HuH-7 (cell line): ENCODE measurements at regions not wholly inside any gene's neighbourhood (a gene's known extent, or its start where the extent isn't known, plus 50 kb on each side); places are given as distances from the start of the nearest gene placed in this dataset.
"Not testable (repeated sequence)": the region's sequence is repeated elsewhere in the genome, so short reads cannot be mapped to it uniquely, and the experiment has no call there.

ENCODE experiments used
- DNase-seq: peaks from one replicate; pipeline ENCODE4 v3.0.0; 2011; ENCODE audit warnings: low spot score

DNA sequence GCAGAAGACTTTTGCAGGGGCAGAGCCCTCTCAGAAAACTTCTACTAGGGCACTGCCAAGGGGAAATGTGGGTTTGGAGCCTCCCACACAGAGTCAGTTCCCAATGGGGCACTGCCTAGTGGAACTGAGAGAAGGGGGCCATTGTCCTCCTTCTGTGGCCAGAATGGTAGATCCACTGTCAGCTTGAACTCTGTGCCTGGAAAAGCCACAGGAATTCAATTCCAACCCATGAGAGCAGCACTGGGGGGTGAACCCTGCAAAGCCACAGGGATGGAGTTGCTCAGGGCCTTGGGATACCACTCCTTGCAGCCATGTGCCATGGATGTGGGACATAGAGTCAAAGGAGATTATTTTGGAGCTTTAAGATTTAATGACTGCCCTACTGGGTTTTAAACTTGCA lies 262.2 kb upstream of the SEMA3C start:
- no peak for DNase-seq

DNA sequence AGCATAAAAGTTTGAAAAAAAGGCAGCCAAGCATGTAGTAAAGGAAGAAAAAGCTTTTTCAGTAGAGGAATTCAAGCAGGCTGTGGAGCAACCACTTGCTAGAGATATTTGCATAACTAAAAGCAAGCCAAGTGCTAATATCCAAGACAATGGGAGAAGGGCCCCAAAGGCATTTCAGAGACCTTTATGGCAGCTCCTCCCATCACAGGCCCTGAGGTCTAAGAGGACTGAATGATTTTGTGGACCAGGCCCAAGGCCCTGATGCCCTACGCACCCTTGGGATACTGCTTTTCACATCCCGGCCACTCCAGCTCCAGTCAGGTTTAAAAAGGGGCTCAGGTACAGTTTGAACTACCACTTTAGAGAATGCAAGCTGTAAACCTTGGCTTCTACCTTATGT lies 261.7 kb upstream of the SEMA3C start:
- no peak for DNase-seq

DNA sequence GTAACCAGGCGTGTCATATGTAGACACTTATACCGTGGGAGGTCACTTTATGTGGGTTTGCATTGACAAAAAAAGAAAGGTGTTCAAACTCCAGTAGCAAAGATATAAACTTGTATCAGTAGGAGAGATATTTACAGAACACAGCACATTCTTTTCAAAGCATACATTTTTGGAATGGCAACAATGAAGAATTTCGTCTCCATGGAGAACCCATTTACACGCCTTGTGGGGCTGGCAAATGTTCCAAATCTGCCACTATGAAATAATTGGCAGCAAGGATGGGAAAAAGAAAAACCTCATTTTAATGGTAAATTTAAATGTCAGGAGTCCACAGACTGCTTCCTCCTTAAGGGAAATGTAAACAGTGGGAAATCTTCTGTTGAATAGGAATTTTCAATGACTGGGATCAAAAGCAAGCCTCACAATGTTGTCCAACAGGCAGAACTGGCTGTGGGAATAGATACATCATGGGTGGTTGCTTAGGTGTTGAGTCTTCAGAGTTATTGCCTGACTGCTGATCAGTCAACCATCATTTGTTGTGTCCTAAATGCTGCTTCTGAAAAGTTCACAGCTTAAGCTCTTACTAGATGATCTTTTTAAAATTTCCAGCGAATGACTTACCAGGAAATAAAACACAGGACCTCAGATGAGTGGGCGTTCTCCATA lies 256.6 kb upstream of the SEMA3C start:
- no peak for DNase-seq

DNA sequence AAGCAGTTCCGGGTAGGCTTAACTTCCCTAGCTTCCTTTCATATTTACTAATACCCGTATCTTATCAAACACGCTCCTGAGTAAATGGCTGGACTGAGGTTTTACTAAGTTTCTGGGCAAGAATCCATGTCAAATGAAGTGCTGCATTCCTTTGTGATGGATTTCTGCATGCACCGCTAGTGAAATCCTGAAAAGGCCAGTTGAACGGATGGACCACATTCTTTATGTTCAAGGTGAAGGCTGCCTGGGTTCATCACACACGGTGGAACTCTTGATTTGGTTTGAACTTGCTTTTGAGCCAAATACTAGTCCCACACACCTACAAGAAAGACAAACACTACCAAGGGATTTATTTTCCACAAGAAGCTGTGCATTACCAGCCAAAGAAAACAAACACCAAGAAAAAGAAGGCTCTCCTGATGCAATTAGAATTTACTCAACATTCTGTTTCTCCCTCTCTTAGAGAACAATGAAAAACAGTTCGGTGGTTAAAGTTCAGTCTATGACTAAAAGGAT lies 255.0 kb upstream of the SEMA3C start:
- no peak for DNase-seq

DNA sequence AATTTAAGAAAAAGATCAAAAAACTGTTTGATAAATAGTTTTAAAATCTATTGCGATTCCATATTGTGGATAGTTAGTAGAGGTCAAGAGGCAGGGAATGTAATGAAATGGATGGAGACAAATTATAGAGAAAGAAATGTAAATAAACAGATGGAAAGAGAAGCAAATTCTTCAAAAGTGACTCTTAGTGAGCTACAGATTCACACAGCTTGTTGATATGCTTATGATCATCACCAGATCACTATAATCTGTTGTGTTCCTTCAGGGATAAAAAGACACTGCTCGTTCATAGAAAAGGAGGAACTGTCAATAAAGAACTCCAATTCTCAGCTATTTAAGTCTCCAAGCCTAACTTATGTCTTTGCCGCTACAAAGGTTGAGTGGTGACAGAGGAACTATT lies 251.4 kb upstream of the SEMA3C start:
- DNase-seq = no peak

DNA sequence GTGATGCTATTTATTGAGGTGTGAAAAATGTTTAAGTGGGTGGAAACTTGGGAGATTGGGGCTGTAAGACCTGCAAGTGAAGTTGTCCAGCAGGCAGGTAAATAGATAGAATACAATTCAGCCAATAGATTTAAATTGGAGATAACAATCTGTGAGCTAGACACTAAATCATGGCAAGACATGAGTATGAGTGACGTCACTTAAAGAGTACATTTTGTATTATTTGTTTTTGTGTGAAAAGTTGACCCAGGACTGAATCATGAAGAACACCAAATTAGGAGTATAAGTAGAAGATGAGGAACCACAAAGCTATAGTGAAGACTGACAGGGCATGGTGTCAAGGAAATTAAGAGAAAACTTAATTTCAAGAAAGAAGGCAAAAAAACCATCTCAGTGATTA lies 249.1 kb upstream of the SEMA3C start:
- DNase-seq = no peak

DNA sequence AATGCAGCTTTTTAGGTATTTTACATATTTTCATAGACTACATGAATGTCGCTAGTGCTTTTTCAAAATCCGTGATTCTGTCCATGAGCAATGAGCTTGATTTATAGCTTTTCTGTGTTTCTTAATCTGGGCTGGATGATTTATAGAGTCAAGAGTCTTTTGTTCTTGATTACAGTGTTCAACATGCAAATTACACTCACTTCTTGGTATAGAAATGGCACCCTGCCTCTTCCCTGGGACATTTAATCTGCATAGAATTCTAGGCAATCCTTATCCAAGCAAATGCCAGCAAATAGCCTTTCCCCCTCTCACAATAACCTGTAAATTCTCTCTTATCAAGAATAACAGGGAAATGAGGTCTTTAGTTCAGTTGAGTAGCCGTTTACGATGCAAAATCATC lies 246.2 kb upstream of the SEMA3C start:
- no peak for DNase-seq

DNA sequence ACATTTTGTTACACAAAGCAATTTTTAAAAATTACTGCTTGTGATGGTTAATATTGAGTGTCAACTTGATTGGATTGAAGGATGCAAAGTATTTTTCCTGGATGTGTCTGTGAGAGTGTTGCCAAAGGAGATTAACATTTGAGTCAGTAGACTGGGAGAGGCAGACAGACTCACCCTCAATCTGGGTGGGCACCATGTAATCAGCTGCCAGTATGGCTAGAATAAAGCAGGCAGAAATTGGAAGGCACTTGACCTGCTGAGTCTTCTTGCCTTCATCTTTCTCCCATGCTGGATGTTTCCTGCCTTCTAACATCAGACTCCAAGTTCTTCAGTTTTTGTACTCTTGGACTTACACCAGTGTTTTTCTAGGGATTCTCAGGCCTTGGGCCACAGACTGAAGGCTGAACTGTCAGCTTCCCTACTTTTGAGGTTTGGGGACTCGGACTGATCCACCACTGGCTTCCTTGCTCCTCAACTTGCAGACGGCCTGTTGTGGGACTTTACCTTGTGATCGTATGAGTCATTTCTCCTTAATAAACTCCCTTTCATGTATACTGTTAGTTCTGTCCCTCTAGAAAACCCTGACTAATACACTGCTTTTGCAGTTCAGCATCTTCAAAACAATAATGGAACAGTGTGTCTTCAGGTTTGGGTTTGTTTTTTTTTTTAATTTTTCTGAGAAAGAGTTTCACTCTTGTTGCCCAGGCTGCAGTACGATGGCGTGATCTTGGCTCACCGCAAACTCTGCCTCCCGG lies 244.1 kb upstream of the SEMA3C start:
- no peak for DNase-seq

DNA sequence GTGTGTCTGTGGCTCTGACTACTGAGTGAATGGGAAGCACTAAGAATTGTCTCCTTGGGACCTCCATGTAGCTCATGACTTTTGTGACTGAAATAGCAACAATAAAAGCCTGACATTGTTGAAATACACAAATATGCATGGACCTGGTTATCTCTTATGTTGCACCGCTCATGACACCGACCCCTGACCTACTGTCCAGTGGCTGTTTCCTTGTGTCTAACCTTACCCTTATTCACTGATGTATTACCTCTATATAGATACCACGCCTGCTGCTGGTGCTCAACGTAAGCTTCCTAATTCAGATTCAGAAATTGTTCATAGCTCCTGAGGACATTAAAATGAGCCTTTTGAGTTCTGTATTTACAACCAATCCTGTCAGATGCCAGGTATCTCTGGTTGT lies 243.4 kb upstream of the SEMA3C start:
- DNase-seq = no peak

DNA sequence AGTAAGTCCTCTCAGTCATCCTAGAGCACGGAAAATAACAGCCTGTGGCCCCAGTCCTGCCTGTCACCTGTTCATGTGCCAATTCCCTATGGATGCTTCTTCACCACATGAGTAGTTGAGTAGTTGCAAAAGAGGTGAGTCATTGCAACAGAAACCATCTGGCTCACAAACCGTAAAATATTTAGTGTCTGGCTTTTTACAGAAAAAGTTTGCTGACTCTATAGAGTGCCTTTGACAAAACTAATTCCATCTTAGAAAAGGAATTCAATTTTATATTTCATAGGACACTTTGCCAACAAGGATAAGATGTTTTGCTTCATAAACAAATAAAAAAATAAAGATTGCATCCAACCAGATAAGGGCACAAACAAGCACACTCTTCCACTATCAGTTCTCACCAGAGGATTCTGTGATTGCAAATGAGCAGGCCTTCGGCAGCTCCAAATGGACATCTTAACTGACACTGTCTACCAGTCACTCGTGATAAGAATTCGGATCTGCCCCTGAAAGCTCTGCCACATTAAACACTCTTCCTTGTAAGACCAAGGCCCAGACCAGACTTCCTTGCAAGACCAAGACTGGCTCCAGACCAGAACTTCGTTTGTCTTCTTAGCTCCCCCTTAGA lies 242.7 kb upstream of the SEMA3C start:
- peak; percentile 31 for DNase-seq

DNA sequence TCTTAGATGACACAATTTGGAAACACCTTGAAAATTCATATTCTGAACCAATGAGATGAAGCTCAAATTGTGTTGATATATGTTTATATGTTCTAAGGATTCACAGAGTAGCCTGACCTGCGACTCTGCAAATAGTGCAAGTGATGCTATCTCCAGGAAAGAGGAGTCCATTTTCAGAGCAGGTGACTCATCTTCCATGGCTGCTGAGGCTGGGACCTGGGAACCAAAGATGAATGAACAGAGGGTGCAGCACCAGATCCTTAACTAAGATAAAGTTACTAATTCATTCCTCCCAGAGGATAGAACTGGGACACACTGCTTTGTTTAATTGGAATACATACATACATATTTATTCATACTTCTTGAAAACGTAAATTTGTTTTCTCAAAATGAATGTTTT lies 240.6 kb upstream of the SEMA3C start:
- no peak for DNase-seq

DNA sequence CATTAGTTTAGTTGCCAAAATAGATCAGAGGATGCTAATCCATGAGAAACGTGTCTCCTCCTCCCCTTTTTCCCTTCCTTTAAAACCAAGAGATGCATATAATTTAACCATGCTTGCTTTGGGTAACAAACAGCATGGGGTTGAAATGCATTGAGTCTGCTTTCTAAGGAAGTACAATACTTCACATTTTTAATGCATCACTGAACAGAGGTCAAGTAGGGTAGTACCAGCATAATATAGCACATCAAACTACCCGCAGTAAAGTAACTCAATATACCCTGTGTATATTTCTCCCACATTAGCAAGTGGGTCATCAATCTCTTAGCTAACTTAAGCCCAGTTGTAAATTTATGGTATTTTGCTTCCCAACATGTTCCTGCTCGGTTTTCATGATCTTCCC lies 239.3 kb upstream of the SEMA3C start:
- DNase-seq = no peak

DNA sequence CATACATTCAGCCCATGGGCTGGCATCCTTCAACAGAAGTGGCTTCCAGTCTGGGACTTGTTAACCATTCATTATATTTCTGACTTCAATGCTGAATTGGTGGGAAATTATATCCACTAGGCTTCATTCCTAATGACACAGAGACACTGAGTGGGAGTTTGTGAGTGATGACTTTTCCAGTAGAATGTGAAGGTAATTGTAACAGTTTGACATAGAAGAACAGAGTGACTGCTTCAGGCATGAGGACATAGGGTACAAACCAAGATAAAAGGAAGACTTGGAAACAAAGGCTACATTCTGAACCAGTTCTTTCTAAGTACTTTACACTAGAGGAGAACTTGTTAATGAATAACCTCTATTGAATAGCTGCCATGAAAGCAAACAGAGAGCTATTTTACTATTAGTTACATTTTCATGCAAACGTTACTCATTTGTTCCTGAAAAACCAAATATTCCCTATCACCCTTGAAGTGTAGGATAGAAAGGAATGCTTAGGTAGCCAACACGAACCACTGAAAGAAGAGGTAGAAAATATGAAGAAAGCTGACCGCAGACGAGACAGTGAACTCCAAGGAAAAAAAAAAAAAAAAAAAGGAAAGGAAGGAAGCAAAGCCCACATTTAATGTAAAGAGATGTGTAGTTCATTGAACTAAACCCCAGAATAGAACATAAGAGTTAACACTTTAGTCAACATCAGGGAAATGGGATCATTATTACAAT lies 237.0 kb upstream of the SEMA3C start:
- DNase-seq = peak; percentile 36

DNA sequence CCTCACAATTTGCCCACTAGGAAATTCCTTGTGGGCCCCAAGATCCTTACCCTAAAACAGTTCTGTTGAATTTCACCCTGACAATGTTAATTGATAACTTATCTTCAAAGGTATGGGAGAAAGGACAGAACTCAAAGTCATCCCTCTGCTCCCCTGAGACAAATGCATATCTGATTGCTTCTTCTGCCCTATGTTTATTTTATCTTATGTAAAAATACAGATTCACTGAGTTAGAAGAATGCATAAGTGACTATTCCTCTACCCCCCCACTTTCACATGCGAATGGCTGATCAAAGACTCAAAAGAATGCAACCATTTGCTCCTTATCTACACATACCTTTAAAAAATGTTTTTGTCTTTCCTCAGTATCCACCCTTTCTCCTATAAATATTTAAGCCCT lies 235.7 kb upstream of the SEMA3C start:
- no peak for DNase-seq

DNA sequence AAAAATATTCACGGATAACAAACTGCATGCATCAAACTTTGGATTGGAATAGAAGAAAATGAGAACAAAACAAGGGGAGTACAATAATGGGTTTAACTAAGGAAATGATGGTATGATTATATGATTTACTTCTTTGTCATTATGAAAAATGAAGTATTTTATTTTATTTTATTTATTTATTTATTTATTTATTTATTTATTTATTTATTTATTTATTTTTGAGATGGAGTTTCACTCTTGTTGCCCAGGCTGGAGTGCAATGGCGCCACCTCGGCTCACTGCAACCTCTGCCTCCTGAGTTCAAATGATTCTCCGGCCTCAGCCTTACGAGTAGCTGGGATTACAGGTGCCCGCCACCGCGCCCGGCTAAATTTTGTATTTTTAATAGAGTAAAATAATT lies 234.1 kb upstream of the SEMA3C start:
- DNase-seq = not testable (repeated sequence)

DNA sequence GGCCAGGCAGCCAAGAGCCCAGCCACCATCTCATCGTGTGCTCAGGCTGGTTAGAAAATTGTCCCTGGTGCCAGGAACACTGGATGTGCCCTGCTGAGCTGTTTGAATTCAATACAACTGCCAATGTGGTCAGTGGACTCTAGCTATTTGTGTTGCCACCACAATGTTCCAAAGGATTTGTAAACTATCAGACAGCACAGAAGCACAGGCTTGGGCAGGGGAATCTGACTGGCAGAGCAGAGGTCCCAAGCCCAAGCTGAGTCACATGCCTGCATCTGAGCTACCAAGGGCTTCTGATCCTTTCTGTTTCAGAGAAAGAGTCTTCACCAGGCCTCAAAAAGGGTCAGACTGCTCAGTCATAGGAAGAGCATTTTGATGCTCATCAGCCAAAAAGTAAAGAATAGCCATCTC lies 232.1 kb upstream of the SEMA3C start:
- DNase-seq = no peak

DNA sequence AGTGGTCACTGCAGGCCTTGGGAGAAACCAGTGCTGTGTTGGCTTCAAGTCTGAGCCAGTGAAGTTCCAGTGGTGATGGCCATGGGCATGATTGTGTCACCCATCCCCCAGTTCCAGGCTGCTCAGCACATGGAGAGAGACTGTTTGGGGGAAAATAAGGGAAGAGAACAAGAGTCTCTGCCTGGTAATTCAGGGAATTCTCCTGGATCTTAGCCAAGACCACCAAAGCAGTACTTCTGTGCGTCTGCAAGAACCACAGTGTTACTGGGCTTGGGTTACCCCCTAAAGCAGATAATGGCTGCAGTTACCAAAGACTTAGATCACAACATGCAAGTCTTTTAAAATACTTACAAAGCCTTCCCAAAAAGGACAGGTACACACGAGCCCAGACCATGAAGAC lies 225.0 kb upstream of the SEMA3C start:
- no peak for DNase-seq

DNA sequence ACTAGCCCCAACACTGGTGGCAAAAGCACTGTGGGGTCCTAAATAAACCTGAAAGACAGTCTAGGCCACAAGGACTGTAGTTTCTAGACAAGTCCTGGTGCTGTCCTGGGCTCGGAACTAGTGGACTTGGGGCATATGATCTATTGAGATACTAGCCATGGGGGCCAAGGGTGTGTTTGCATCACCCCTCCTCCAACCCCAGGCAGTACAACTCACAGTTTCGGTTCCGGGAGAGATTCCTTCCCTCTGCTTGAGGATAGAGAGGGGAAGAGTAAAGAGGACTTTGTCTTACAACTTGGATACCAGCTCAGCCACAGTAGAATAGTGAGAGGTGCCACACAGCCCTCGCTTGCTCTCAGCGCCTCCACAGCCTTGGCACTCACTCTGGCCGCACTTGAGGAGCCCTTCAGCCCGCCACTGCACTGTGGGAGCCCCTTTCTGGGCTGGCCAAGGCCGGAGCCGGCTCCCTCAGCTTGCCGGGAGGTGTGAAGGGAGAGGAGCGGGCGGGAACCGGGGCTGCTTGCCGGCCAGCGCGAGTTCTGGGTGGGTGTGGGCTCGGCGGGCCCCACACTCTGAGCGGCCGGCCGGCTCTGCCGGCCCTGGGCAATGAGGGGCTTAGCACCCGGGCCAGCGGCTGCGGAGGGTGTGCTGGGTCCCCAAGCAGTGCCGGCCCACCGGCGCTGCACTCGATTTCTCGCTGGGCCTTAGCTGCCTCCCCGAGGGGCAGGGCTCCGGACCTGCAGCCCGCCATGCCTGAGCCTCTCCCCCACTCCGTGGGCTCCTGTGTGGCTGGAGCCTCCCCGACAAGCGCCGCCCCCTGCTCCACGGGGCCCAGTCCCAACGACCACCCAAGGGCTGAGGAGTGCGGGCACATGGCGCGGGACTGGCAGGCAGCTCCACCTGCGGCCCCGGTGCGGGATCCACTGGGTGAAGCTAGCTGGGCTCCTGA lies 222.7 kb upstream of the SEMA3C start:
- not testable (repeated sequence) for DNase-seq

DNA sequence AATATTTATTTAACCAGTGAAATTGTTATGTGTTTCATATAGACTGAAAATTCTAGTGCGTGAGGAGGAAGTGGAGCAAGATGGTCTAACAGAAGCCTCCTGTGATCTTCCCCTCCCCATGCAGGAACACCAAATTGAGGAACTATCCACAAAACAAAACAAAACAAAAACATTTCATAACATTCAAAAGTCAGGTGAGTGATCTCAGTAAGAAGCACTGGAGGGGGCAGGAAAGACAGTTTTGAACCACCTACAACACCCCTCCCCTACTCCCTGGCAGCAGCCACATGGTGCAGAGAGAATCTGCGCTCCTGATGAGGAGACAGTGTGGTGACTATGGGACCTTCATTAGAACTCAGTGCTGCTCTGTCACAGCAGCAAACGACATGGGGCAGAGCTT lies 221.9 kb upstream of the SEMA3C start:
- no peak for DNase-seq

DNA sequence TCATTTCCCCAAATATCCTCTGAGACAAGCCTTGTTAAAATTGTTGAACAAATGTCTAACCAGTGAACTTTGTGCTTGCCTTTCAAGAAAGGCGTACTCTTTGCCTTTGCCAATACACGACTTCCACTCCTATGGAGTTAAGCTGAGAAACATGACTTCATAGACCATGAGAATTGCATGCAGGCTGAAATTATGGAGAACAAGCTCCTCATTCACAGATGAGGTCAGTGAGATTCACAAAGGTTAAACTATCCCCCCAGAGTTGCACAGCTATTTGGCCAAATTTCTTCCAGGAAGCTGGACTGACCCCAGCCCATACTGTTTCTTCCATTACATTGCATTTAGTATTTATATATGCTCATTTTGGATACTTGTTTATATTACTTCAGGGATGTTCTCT lies 221.4 kb upstream of the SEMA3C start:
- DNase-seq = no peak

DNA sequence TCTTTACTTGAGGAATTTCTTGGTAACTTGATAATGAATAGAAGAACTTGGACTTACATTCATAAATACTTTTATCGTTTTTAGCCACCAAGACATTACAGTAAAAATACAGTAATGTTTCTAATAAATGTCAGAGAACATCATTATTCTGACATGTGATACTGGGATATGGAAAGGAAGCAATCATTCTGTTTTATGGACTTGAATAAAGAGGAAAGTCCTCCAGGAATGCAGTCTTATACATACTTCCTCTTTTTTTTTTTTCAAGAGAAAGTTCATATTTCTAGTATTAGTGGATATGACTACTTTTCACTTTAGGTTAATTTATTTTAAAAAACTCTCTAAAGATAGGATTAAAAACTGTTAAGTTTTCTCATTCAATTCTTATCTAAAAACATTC lies 220.0 kb upstream of the SEMA3C start:
- no peak for DNase-seq

DNA sequence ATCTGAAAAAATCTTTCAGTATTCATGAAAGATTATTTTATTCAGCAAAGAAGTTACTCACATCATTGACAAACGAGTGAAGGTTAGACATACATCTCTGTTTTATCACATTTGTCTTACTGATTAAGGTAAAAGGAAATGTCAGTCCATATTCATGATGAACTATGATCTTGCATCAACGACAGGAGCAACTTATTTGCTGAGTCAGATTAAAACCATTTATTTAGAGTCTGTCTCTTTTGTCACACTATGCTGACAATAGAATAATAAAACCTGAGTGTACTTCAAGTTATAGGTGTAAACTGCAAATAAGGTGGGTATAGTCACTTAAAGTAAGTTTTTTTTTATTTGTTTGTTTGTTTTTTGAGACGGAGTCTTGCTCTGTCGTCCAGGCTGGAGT lies 216.5 kb upstream of the SEMA3C start:
- no peak for DNase-seq
